ENCODE measurements at regions not wholly inside any gene's neighbourhood (a gene's known extent, or its start where the extent isn't known, plus 50 kb on each side); places are given as distances from the start of the nearest gene placed in this dataset.
"Not testable (repeated sequence)": the region's sequence is repeated elsewhere in the genome, so short reads cannot be mapped to it uniquely, and the experiment has no call there.

DNA sequence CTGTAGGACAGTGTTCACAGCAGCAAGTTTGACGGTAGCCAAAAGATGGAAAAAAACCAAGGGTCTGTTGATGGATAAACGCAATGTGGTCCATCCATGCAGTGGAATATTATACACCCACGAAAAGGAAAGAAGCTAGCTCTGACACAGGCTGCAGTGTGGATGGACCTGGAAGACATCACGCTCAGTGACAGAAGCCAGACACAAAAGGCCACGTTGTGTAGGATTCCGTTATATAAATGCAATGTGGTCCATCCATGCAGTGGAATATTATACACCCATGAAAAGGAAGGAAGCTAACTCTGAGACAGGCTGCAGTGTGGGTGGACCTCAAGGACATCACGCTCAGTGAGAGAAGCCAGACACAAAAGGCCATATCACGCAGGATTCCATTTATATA is 105.5 kb upstream of the SHOX start:
- H3K27ac Mint-ChIP-seq: no peak overlapping the region
- no peak for DNase-seq (ENCODE audit: low spot score)

DNA sequence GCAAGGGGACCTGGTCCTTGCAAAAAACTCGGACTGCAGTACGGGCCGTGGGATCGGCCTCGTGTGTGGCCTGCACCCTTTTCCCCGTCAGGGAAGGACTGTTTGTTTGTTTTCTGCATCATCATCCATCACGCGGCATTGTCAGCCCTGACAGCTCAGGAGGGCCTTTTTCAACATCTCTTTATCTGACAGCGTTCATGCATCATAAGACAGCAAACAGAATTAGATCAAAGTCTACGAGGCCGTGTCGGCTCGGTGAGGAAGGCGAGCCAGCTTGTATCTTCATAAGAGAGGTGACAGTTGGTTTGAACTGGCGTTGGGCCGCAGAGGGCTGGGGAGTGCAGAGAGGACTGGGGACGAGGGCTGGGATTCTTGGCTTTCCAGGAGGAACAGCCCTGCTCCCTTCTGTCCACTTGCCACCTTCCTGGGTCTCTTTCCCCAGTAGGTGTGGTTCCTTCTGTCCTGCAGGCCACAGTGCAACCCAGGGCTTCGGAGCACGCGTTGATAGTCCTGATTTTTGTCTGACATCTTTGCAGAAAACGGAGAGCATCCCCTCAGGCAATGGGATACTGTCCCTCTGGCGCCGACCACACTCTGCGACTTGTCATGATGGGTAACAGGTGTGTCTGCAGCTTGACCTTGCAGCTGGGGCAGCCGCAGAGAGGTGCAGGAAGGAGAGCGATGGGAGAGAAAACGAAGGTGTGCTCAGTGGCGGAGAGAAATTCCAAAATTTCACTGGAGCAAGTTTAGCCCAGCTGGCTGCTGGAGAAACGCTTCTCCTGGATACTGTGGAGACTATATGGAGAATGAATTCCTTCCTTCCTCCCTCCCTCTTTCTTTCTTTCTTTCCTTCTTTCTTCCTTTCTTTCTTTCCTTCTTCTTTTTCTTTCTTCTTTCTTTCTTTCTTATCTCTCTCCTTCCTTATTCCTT is 104.0 kb upstream of the SHOX start:
- Mint-ChIP-seq H3K27me3 (ENCODE audit: low read depth) (no peaks in the 10 kb centered on the region), H3K9me3 (peaks cover 38% of the 10 kb centered on the region), H3K27ac (no peak overlapping the region), H3K4me1 (ENCODE audit: low read depth) (no peaks in the 10 kb centered on the region), H3K36me3 (ENCODE audit: low read depth) (no peaks in the 10 kb centered on the region), H3K4me3 (ENCODE audit: low read depth) (no peak overlapping the region)
- intact Hi-C loops (cut with micrococcal nuclease): no loop called here
- no peak for DNase-seq (ENCODE audit: low spot score)

More for the DNA sequence above, 105.5 kb upstream of the SHOX start:
- H3K4me1 Mint-ChIP-seq (ENCODE audit: low read depth): no peaks in the 10 kb centered on the region
- intact Hi-C loops (cut with micrococcal nuclease): no loop called here
- H3K9me3 Mint-ChIP-seq: peaks cover 24% of the 10 kb centered on the region
- H3K4me3 Mint-ChIP-seq (ENCODE audit: low read depth): no peak overlapping the region
- H3K27me3 Mint-ChIP-seq (ENCODE audit: low read depth): no peaks in the 10 kb centered on the region
- H3K36me3 Mint-ChIP-seq (ENCODE audit: low read depth): no peaks in the 10 kb centered on the region

DNA sequence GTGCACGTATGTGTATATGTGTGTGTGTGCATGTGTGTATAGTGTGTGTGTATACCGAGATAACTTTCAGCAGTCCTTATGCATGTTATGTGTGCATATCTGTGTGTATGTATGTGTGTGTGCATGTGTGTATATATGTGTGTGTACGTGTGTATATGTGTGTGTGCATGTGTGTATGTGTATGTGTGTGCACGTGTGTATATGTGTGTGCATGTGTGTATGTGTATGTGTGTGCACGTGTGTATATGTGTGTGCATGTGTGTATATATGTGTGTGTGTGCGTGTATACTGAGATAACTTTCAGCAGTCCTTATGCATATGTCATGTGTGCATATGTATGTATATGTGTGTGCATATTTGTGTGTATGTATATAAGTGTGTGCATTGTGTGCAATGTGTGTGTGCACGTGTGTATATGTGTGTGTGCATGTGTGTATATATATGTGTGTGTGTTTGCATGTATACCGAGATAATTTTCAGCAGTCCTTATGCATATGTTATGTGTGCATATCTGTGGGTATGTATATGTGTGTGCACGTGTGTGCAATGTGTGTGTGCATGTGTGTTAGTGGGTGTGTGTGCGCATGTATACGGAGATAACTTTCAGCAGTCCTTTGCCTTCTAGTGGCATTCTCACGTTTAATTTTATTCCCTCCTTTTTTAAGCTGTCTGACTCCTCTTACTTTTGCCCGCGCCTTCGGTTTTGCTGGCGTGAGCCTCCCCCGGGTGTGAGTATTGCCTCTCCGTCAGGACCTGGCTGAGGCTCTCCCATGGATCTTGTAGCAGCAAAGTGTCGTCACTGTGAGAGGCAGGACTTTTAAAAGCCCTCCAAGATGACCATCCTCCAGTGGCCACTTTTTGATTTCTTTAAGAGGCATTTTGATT is 99.6 kb upstream of the SHOX start:
- no peak for DNase-seq (ENCODE audit: low spot score)
- intact Hi-C loops (cut with micrococcal nuclease): no loop called here

GRCh38 chrX:531611-531936 is 99.0 kb upstream of the SHOX start:
- peaks cover 26% of the 10 kb centered on the region for H3K9me3 Mint-ChIP-seq
- DNase-seq (ENCODE audit: low spot score): no peak
- no peaks in the 10 kb centered on the region for H3K4me1 Mint-ChIP-seq (ENCODE audit: low read depth)
- no peaks in the 10 kb centered on the region for H3K27me3 Mint-ChIP-seq (ENCODE audit: low read depth)
- no peak overlapping the region for H3K27ac Mint-ChIP-seq
- H3K4me3 Mint-ChIP-seq (ENCODE audit: low read depth): no peak overlapping the region
- intact Hi-C loops (cut with micrococcal nuclease): no loop called here
- H3K36me3 Mint-ChIP-seq (ENCODE audit: low read depth): no peaks in the 10 kb centered on the region

More for the DNA sequence above, 99.6 kb upstream of the SHOX start:
- Mint-ChIP-seq H3K36me3 (ENCODE audit: low read depth) (no peaks in the 10 kb centered on the region), H3K4me1 (ENCODE audit: low read depth) (no peaks in the 10 kb centered on the region), H3K4me3 (ENCODE audit: low read depth) (no peak overlapping the region), H3K9me3 (peaks cover 25% of the 10 kb centered on the region), H3K27ac (no peak overlapping the region), H3K27me3 (ENCODE audit: low read depth) (no peaks in the 10 kb centered on the region)

- H3K36me3 Mint-ChIP-seq (ENCODE audit: low read depth): no peaks in the 10 kb centered on the region
- no peaks in the 10 kb centered on the region for H3K27me3 Mint-ChIP-seq (ENCODE audit: low read depth)
- H3K4me1 Mint-ChIP-seq (ENCODE audit: low read depth): no peaks in the 10 kb centered on the region
- intact Hi-C loops (cut with micrococcal nuclease): no loop called here
- DNase-seq (ENCODE audit: low spot score): no peak
- no peak overlapping the region for H3K4me3 Mint-ChIP-seq (ENCODE audit: low read depth)
- no peak overlapping the region for H3K27ac Mint-ChIP-seq
- H3K9me3 Mint-ChIP-seq: peaks cover 25% of the 10 kb centered on the region
Measured at GRCh38 chrX:534804-535203, 95.8 kb upstream of the SHOX start.

- no peak overlapping the region for H3K27ac Mint-ChIP-seq
- no peaks in the 10 kb centered on the region for H3K4me1 Mint-ChIP-seq (ENCODE audit: low read depth)
- H3K27me3 Mint-ChIP-seq (ENCODE audit: low read depth): no peaks in the 10 kb centered on the region
- no peaks in the 10 kb centered on the region for H3K36me3 Mint-ChIP-seq (ENCODE audit: low read depth)
- peaks cover 16% of the 10 kb centered on the region for H3K9me3 Mint-ChIP-seq
- intact Hi-C loops (cut with micrococcal nuclease): no loop called here
- no peak for DNase-seq (ENCODE audit: low spot score)
- H3K4me3 Mint-ChIP-seq (ENCODE audit: low read depth): no peak overlapping the region
Measured at GRCh38 chrX:536616-537015, 94.0 kb upstream of the SHOX start.

DNA sequence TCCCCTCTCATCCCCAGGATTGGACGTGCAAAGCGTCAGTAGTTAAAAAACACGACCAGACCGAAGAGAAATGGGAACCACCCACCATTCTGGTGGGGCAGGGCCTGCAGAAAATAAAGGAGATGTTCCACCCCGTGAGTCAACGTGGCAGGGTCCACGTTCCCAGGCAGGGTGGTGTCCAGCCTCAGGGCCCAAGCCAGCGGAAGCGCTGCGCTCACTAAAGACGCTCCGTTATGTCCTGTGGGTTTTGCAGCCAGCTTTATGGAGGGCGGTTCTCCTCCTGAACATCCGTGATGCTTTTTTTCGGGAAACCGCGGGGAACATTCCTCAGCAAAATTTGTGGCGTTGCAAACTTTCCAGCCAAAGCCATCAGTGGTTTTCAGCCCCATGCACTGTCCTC is 93.4 kb upstream of the SHOX start:
- H3K36me3 Mint-ChIP-seq (ENCODE audit: low read depth): no peaks in the 10 kb centered on the region
- H3K4me3 Mint-ChIP-seq (ENCODE audit: low read depth): no peak overlapping the region
- H3K9me3 Mint-ChIP-seq: peaks cover 18% of the 10 kb centered on the region
- no peaks in the 10 kb centered on the region for H3K4me1 Mint-ChIP-seq (ENCODE audit: low read depth)
- no peak for DNase-seq (ENCODE audit: low spot score)
- no peak overlapping the region for H3K27ac Mint-ChIP-seq
- H3K27me3 Mint-ChIP-seq (ENCODE audit: low read depth): no peaks in the 10 kb centered on the region
- intact Hi-C loops (cut with micrococcal nuclease): no loop called here

- peaks cover 19% of the 10 kb centered on the region for H3K9me3 Mint-ChIP-seq
- H3K4me3 Mint-ChIP-seq (ENCODE audit: low read depth): no peak overlapping the region
- no peak for DNase-seq (ENCODE audit: low spot score)
- intact Hi-C loops (cut with micrococcal nuclease): no loop called here
- H3K27me3 Mint-ChIP-seq (ENCODE audit: low read depth): no peaks in the 10 kb centered on the region
- H3K27ac Mint-ChIP-seq: no peak overlapping the region
- no peaks in the 10 kb centered on the region for H3K36me3 Mint-ChIP-seq (ENCODE audit: low read depth)
- H3K4me1 Mint-ChIP-seq (ENCODE audit: low read depth): no peaks in the 10 kb centered on the region
Measured at GRCh38 chrX:538311-538710, 92.3 kb upstream of the SHOX start.

DNA sequence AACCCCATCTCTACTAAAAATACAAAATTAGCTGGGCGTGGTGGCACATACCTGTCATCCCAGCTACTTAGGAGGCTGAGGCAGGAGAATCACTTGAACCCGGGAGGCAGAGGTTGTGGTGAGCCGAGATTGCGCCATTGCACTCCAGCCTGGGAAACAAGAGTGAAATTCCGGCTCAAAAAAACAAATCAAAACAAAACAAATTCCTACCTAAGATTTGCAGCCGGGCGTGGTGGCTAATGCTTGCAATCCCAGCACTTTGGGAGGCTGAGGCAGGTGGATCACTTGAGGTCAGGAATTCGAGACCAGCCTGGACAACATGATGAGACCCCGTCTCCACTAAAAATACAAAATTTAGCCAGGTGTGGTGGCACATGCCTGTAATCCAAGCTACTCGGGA is 89.6 kb upstream of the SHOX start:
- H3K4me3 Mint-ChIP-seq (ENCODE audit: low read depth); H3K36me3 Mint-ChIP-seq (ENCODE audit: low read depth); H3K4me1 Mint-ChIP-seq (ENCODE audit: low read depth); H3K27ac Mint-ChIP-seq; DNase-seq (ENCODE audit: low spot score); intact Hi-C loops (cut with micrococcal nuclease); H3K27me3 Mint-ChIP-seq (ENCODE audit: low read depth): not testable (repeated sequence)
- H3K9me3 Mint-ChIP-seq: peaks cover 26% of the 10 kb centered on the region

GRCh38 chrX:542179-542578 is 88.4 kb upstream of the SHOX start:
- intact Hi-C loops (cut with micrococcal nuclease): no loop called here
- no peaks in the 10 kb centered on the region for H3K4me1 Mint-ChIP-seq (ENCODE audit: low read depth)
- H3K27me3 Mint-ChIP-seq (ENCODE audit: low read depth): no peaks in the 10 kb centered on the region
- H3K9me3 Mint-ChIP-seq: peaks cover 26% of the 10 kb centered on the region
- DNase-seq (ENCODE audit: low spot score): no peak
- no peak overlapping the region for H3K27ac Mint-ChIP-seq
- no peaks in the 10 kb centered on the region for H3K36me3 Mint-ChIP-seq (ENCODE audit: low read depth)
- H3K4me3 Mint-ChIP-seq (ENCODE audit: low read depth): no peak overlapping the region

DNA sequence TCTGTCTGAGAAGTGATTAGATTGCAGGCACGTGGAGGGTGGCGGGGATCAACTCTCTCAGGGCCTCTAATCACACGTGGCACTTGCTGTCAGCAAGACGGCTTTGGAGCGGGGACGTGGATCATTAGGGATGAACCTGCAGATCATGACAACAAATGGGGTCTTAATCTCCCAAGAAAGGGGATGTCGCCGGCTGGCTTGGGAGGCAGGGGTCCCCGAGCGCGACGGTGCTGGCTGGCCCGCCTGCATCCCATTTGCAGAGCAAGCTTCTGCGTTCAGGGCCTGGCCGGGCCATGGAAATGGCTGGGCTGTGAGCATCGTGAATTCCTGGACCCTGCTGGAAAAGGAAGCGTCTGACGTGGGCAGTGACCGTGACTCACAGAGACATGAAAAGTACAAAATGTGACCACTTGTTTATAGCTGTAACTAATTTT is 85.1 kb upstream of the SHOX start:
- Mint-ChIP-seq H3K27ac (no peak overlapping the region), H3K4me1 (ENCODE audit: low read depth) (no peaks in the 10 kb centered on the region), H3K36me3 (ENCODE audit: low read depth) (no peaks in the 10 kb centered on the region), H3K9me3 (peaks cover 41% of the 10 kb centered on the region), H3K27me3 (ENCODE audit: low read depth) (no peaks in the 10 kb centered on the region), H3K4me3 (ENCODE audit: low read depth) (no peak overlapping the region)
- DNase-seq (ENCODE audit: low spot score): no peak
- intact Hi-C loops (cut with micrococcal nuclease): no loop called here

GRCh38 chrX:550514-550913 is 80.1 kb upstream of the SHOX start:
- no peaks in the 10 kb centered on the region for H3K36me3 Mint-ChIP-seq (ENCODE audit: low read depth)
- DNase-seq (ENCODE audit: low spot score): no peak
- no peak overlapping the region for H3K27ac Mint-ChIP-seq
- H3K4me1 Mint-ChIP-seq (ENCODE audit: low read depth): no peaks in the 10 kb centered on the region
- H3K9me3 Mint-ChIP-seq: peaks cover 42% of the 10 kb centered on the region
- no peaks in the 10 kb centered on the region for H3K27me3 Mint-ChIP-seq (ENCODE audit: low read depth)
- intact Hi-C loops (cut with micrococcal nuclease): no loop called here
- H3K4me3 Mint-ChIP-seq (ENCODE audit: low read depth): no peak overlapping the region

DNA sequence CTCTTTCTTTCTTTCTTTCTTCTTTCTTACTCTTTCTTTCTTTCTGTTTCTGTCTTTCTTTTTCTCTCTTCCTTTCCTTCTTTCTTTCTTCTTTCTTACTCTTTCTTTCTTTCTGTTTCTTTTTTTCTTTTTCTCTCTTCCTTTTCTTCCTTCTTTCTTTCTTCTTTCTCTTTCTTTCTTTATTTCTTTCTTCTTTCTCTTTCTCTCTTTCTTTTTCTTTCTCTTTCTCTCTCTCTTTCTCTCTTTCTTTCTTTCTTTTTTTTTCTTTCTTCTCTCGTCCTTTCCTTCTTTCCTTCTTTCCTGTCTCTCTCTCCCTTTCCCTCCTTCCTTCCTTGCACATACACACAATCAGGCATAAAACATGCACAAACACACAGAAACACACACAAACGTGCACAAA is 79.3 kb upstream of the SHOX start:
- H3K9me3 Mint-ChIP-seq: peaks cover 47% of the 10 kb centered on the region
- no peak for DNase-seq (ENCODE audit: low spot score)
- H3K36me3 Mint-ChIP-seq (ENCODE audit: low read depth): no peaks in the 10 kb centered on the region
- H3K4me3 Mint-ChIP-seq (ENCODE audit: low read depth): no peak overlapping the region
- no peak overlapping the region for H3K27ac Mint-ChIP-seq
- intact Hi-C loops (cut with micrococcal nuclease): no loop called here
- no peaks in the 10 kb centered on the region for H3K4me1 Mint-ChIP-seq (ENCODE audit: low read depth)
- no peaks in the 10 kb centered on the region for H3K27me3 Mint-ChIP-seq (ENCODE audit: low read depth)
